ENCODE measurements at regions not wholly inside any gene's neighbourhood (a gene's known extent, or its start where the extent isn't known, plus 50 kb on each side); places are given as distances from the start of the nearest gene placed in this dataset.

DNA sequence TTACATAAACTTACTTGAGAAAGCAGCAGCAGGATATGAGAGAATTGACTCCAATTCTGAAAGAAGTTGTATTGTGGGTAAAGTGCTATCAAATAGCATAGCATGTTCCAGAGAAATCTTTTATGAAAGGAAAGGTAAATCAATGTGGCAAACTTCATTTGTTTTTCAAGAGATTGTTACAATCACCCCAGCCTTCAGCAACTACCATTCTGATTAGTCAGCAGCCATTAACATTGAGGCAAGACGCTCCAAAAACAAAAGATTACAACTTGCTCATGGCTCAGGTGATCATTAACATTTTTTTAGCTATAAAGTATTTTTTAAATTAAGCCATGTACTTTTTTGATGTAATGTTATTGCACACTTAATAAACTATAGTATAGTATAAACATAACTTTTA lies 357.2 kb downstream of the TMEM135 start:
- TF ChIP-seq TCF4 (CRISPR knock-in tag; IDR thresholded peaks at IDR 0.05; ENCODE audit: borderline replicate concordance), result no peak
- TF ChIP-seq OSR1 (CRISPR knock-in tag; IDR thresholded peaks at IDR 0.05), result no peak
- TF ChIP-seq, protein P1, sequence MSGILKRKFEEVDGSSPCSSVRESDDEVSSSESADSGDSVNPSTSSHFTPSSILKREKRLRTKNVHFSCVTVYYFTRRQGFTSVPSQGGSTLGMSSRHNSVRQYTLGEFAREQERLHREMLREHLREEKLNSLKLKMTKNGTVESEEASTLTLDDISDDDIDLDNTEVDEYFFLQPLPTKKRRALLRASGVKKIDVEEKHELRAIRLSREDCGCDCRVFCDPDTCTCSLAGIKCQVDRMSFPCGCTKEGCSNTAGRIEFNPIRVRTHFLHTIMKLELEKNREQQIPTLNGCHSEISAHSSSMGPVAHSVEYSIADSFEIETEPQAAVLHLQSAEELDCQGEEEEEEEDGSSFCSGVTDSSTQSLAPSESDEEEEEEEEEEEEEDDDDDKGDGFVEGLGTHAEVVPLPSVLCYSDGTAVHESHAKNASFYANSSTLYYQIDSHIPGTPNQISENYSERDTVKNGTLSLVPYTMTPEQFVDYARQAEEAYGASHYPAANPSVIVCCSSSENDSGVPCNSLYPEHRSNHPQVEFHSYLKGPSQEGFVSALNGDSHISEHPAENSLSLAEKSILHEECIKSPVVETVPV (CRISPR knock-in tag; IDR thresholded peaks at IDR 0.05), result no peak
- no peak for TF ChIP-seq TSHZ2 (CRISPR knock-in tag; IDR thresholded peaks at IDR 0.05)
- TF ChIP-seq, protein P2, sequence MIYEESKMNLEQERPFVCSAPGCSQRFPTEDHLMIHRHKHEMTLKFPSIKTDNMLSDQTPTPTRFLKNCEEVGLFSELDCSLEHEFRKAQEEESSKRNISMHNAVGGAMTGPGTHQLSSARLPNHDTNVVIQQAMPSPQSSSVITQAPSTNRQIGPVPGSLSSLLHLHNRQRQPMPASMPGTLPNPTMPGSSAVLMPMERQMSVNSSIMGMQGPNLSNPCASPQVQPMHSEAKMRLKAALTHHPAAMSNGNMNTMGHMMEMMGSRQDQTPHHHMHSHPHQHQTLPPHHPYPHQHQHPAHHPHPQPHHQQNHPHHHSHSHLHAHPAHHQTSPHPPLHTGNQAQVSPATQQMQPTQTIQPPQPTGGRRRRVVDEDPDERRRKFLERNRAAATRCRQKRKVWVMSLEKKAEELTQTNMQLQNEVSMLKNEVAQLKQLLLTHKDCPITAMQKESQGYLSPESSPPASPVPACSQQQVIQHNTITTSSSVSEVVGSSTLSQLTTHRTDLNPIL (CRISPR knock-in tag; IDR thresholded peaks at IDR 0.05; ENCODE audit: low read depth), result no peak
- TF ChIP-seq ZNF70 (CRISPR knock-in tag; IDR thresholded peaks at IDR 0.05), result no peak
- TF ChIP-seq CSDC2 (CRISPR knock-in tag; IDR thresholded peaks at IDR 0.05), result no peak
- no peak for TF ChIP-seq GLIS3 (CRISPR knock-in tag; IDR thresholded peaks at IDR 0.05)
- no peak for TF ChIP-seq ARNTL (CRISPR knock-in tag; IDR thresholded peaks at IDR 0.05; ENCODE audit: borderline replicate concordance, low read depth)

GRCh38 chr11:87392665-87393064 lies 354.9 kb downstream of the TMEM135 start:
- ATAC-seq, result no peak
- TF ChIP-seq SNAI2 (CRISPR knock-in tag; IDR thresholded peaks at IDR 0.05), result no peak
- TF ChIP-seq ZNF8 (CRISPR knock-in tag; IDR thresholded peaks at IDR 0.05), result no peak
- no peak for TF ChIP-seq BACH2 (CRISPR knock-in tag; IDR thresholded peaks at IDR 0.05; ENCODE audit: borderline replicate concordance)
- TF ChIP-seq ESRRG (CRISPR knock-in tag; IDR thresholded peaks at IDR 0.05), result no peak
- no peak for TF ChIP-seq ZFP3 (CRISPR knock-in tag; IDR thresholded peaks at IDR 0.05)
- TF ChIP-seq, protein P3, sequence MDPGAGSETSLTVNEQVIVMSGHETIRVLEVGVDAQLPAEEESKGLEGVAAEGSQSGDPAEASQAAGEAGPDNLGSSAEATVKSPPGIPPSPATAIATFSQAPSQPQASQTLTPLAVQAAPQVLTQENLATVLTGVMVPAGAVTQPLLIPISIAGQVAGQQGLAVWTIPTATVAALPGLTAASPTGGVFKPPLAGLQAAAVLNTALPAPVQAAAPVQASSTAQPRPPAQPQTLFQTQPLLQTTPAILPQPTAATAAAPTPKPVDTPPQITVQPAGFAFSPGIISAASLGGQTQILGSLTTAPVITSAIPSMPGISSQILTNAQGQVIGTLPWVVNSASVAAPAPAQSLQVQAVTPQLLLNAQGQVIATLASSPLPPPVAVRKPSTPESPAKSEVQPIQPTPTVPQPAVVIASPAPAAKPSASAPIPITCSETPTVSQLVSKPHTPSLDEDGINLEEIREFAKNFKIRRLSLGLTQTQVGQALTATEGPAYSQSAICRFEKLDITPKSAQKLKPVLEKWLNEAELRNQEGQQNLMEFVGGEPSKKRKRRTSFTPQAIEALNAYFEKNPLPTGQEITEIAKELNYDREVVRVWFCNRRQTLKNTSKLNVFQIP (CRISPR knock-in tag; IDR thresholded peaks at IDR 0.05; ENCODE audit: borderline replicate concordance, low read depth), result no peak
- TF ChIP-seq, protein P2 (CRISPR knock-in tag; IDR thresholded peaks at IDR 0.05; ENCODE audit: low read depth), result no peak
- no peak for TF ChIP-seq TCF4 (CRISPR knock-in tag; IDR thresholded peaks at IDR 0.05; ENCODE audit: borderline replicate concordance)
- TF ChIP-seq PPARA (CRISPR knock-in tag; IDR thresholded peaks at IDR 0.05; ENCODE audit: borderline replicate concordance), result no peak
- TF ChIP-seq TSHZ2 (CRISPR knock-in tag; IDR thresholded peaks at IDR 0.05), result no peak
- no peak for TF ChIP-seq ZNF70 (CRISPR knock-in tag; IDR thresholded peaks at IDR 0.05)
- TF ChIP-seq CSDC2 (CRISPR knock-in tag; IDR thresholded peaks at IDR 0.05), result no peak
- no peak for TF ChIP-seq RARB (CRISPR knock-in tag; IDR thresholded peaks at IDR 0.05)

More for the DNA sequence above, 357.2 kb downstream of the TMEM135 start:
- ATAC-seq, result no peak

GRCh38 chr11:87391496-87391895 lies 353.8 kb downstream of the TMEM135 start:
- ATAC-seq, result no peak
- no peak for TF ChIP-seq OSR1 (CRISPR knock-in tag; IDR thresholded peaks at IDR 0.05)
- no peak for TF ChIP-seq ZNF8 (CRISPR knock-in tag; IDR thresholded peaks at IDR 0.05)
- no peak for TF ChIP-seq RARB (CRISPR knock-in tag; IDR thresholded peaks at IDR 0.05)
- no peak for TF ChIP-seq ZNF70 (CRISPR knock-in tag; IDR thresholded peaks at IDR 0.05)
- TF ChIP-seq TSHZ2 (CRISPR knock-in tag; IDR thresholded peaks at IDR 0.05), result no peak
- TF ChIP-seq, protein P3 (CRISPR knock-in tag; IDR thresholded peaks at IDR 0.05; ENCODE audit: borderline replicate concordance, low read depth), result no peak
- TF ChIP-seq ESRRG (CRISPR knock-in tag; IDR thresholded peaks at IDR 0.05), result no peak
- TF ChIP-seq ZNF565 (CRISPR knock-in tag; conservative IDR thresholded peaks at IDR 0.05; ENCODE audit: low read depth), result no peak
- TF ChIP-seq SNAI2 (CRISPR knock-in tag; IDR thresholded peaks at IDR 0.05), result no peak
